ENCODE measurements at regions not wholly inside any gene's neighbourhood (a gene's known extent, or its start where the extent isn't known, plus 50 kb on each side); places are given as distances from the start of the nearest gene placed in this dataset.

GRCh38 chr12:9378430-9378835 lies 170.2 kb upstream of the PZP start:
- Histone ChIP-seq H3K79me2 (replicated peaks; ENCODE audit: insufficient read depth, low read length) (no peaks in the 10 kb centered on the region), H3K4me3 (ENCODE audit: low read length) (no peak overlapping the region), H4K20me1 (ENCODE audit: insufficient read depth) (no peaks in the 10 kb centered on the region), H3K27ac (ENCODE audit: low read length) (no peak overlapping the region), H3F3A (ENCODE audit: insufficient read depth, low read length, poor library complexity, severe bottlenecking) (no peaks in the 10 kb centered on the region), H3K27me3 (ENCODE audit: insufficient read depth, low read depth, low read length) (no peaks in the 10 kb centered on the region), H3K4me2 (ENCODE audit: low read length) (no peak overlapping the region), H3K36me3 (ENCODE audit: insufficient read depth, low read length) (no peaks in the 10 kb centered on the region), H2AFZ (ENCODE audit: low read depth, low read length) (no peak overlapping the region), H3K9ac (ENCODE audit: low read length) (no peak overlapping the region), H3K9me3 (ENCODE audit: low read length) (no peaks in the 10 kb centered on the region), H3K9me2 (ENCODE audit: insufficient read depth, low read length) (no peaks in the 10 kb centered on the region)
- no peak for TF ChIP-seq EZH2 (IDR thresholded peaks at IDR 0.05; ENCODE audit: borderline replicate concordance, insufficient read depth, low read length, poor library complexity, severe bottlenecking)
- TF ChIP-seq RAD21 (conservative IDR thresholded peaks at IDR 0.05): no peak
- TF ChIP-seq SMC3 (conservative IDR thresholded peaks at IDR 0.05; ENCODE audit: poor library complexity): no peak
- TF ChIP-seq REST (IDR thresholded peaks at IDR 0.05; ENCODE audit: borderline replicate concordance): no peak
- TF ChIP-seq TAF1 (IDR thresholded peaks at IDR 0.05; ENCODE audit: low read depth): no peak
- TF ChIP-seq MXI1 (conservative IDR thresholded peaks at IDR 0.05; ENCODE audit: poor library complexity, severe bottlenecking): no peak
- no peak for TF ChIP-seq POLR2AphosphoS5 (IDR thresholded peaks at IDR 0.05)

DNA sequence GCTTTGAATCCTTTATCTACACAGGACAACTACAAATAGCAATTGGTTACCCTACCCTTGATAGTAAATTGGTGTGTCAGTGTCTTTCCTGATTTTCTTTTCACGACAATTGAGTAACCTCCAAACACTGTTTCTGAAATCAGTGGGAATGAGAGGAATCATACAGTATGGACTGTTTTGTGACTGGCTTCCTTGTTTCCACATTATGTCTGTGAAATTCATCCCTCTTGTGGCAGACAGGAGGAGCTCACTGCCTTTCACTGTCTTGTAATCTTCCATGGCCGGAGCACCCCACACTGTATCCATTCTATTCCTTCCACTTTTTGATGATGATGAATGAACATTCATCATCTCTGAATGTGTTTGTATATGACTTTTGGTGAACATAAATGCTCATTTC lies 164.0 kb upstream of the PZP start:
- no peak overlapping the region for H3K9ac ChIP-seq (ENCODE audit: low read length)
- TF ChIP-seq TAF1 (IDR thresholded peaks at IDR 0.05; ENCODE audit: low read depth) (no peak), SMC3 (conservative IDR thresholded peaks at IDR 0.05; ENCODE audit: poor library complexity) (no peak), CTCF (IDR thresholded peaks at IDR 0.05; ENCODE audit: poor library complexity, severe bottlenecking) (no peak), EP300 (conservative IDR thresholded peaks at IDR 0.05; ENCODE audit: poor library complexity, severe bottlenecking) (no peak), MXI1 (conservative IDR thresholded peaks at IDR 0.05; ENCODE audit: poor library complexity, severe bottlenecking) (no peak)
- no peak overlapping the region for H3K4me3 ChIP-seq (ENCODE audit: low read length)
- H3K9me2 ChIP-seq (ENCODE audit: insufficient read depth, low read length): no peaks in the 10 kb centered on the region
- no peak overlapping the region for H2AFZ ChIP-seq (ENCODE audit: low read depth, low read length)
- no peaks in the 10 kb centered on the region for H3K9me3 ChIP-seq (ENCODE audit: low read length)
- H3K4me2 ChIP-seq (ENCODE audit: low read length): no peak overlapping the region
- H3K27me3 ChIP-seq (ENCODE audit: insufficient read depth, low read depth, low read length): no peaks in the 10 kb centered on the region
- no peaks in the 10 kb centered on the region for H3F3A ChIP-seq (ENCODE audit: insufficient read depth, low read length, poor library complexity, severe bottlenecking)
- no peaks in the 10 kb centered on the region for H3K36me3 ChIP-seq (ENCODE audit: insufficient read depth, low read length)
- H4K20me1 ChIP-seq (ENCODE audit: insufficient read depth): no peaks in the 10 kb centered on the region
- H3K27ac ChIP-seq (ENCODE audit: low read length): no peak overlapping the region
- no peaks in the 10 kb centered on the region for H3K79me2 ChIP-seq (replicated peaks; ENCODE audit: insufficient read depth, low read length)

GRCh38 chr12:9367828-9368227 lies 159.6 kb upstream of the PZP start:
- Histone ChIP-seq H3K27me3 (ENCODE audit: insufficient read depth, low read depth, low read length) (no peaks in the 10 kb centered on the region), H4K20me1 (ENCODE audit: insufficient read depth) (no peaks in the 10 kb centered on the region), H3K36me3 (ENCODE audit: insufficient read depth, low read length) (no peaks in the 10 kb centered on the region), H3K9me3 (ENCODE audit: low read length) (no peaks in the 10 kb centered on the region), H3K27ac (ENCODE audit: low read length) (no peak overlapping the region), H3F3A (ENCODE audit: insufficient read depth, low read length, poor library complexity, severe bottlenecking) (no peaks in the 10 kb centered on the region), H3K4me3 (ENCODE audit: low read length) (no peak overlapping the region), H3K9ac (ENCODE audit: low read length) (no peak overlapping the region), H3K79me2 (replicated peaks; ENCODE audit: insufficient read depth, low read length) (no peaks in the 10 kb centered on the region), H3K4me2 (ENCODE audit: low read length) (no peak overlapping the region), H2AFZ (ENCODE audit: low read depth, low read length) (no peak overlapping the region), H3K9me2 (ENCODE audit: insufficient read depth, low read length) (no peaks in the 10 kb centered on the region)
- TF ChIP-seq CTCF (IDR thresholded peaks at IDR 0.05; ENCODE audit: poor library complexity, severe bottlenecking): no peak
- no peak for TF ChIP-seq SMC3 (conservative IDR thresholded peaks at IDR 0.05; ENCODE audit: poor library complexity)
- TF ChIP-seq TAF1 (IDR thresholded peaks at IDR 0.05; ENCODE audit: low read depth): no peak
- no peak for TF ChIP-seq MXI1 (conservative IDR thresholded peaks at IDR 0.05; ENCODE audit: poor library complexity, severe bottlenecking)
- no peak for TF ChIP-seq POLR2AphosphoS5 (IDR thresholded peaks at IDR 0.05)
- no peak for TF ChIP-seq EZH2 (IDR thresholded peaks at IDR 0.05; ENCODE audit: borderline replicate concordance, insufficient read depth, low read length, poor library complexity, severe bottlenecking)
- TF ChIP-seq EP300 (conservative IDR thresholded peaks at IDR 0.05; ENCODE audit: poor library complexity, severe bottlenecking): no peak
- no peak for TF ChIP-seq REST (IDR thresholded peaks at IDR 0.05; ENCODE audit: borderline replicate concordance)
- TF ChIP-seq RAD21 (conservative IDR thresholded peaks at IDR 0.05): no peak
